DMS53 (cell line): ENCODE measurements at regions not wholly inside any gene's neighbourhood (a gene's known extent, or its start where the extent isn't known, plus 50 kb on each side); places are given as distances from the start of the nearest gene placed in this dataset.

ENCODE experiments used
- DNase-seq: peaks from one replicate; lab custom pipeline; 2025; lab: John Stamatoyannopoulos, UW

DNA sequence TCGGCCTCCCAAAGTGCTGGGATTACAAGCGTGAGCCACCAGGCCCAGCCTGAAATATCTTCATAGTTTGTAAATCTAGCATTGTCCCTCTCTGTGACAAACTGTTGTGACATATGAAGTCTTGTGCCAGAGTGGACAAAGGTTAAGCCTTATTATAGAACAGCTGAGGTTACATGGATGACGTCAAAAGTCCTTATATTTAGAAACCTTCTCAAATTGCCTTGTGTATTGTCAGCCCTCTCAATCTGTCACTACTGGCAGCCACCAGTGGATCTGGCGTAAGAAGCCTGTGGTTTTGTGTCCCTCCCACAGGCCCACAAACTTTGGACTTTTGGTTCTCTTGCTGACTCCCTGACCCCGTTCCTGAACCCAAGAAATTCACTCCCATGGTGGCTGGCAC lies 79.4 kb upstream of the CCDC112 start:
- peak; percentile 91 for DNase-seq

DNA sequence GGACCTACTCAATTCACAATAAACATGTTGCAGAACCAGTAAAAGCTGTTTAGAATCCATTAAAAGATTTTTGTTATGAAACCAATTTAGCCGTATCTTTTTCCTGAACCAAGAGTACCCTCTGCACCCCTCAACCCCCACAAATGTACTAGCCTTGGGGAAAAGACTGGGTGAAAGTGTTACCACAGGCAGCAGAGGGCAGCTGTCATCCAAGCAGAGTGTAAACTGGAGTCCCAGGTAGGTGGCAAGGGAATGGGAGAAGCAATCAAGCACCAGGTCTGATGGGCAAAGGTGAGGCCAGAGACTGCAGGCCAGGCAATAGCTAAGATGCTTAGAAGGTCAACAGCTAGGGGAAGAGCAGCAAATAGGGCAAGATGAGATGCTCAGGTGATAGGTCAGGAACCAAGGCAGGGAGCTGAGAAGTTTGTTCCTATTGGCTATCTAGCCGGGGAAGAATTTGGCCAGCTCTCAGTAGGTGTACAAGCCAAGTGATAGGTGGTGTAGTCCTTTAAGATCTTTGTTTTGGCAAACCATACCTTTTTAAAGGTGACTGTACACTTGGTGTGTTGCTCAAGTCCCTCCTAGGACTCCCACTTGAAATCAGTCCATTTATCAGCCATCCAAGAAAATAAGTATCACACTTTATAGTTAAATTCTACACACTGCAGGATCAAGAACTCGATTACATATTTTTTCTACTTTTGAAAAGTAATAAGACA lies 77.8 kb upstream of the CCDC112 start:
- peak; percentile 56 for DNase-seq

- peak; percentile 11 for DNase-seq
Observed at GRCh38 chr5:115372146-115372545, 75.7 kb upstream of the CCDC112 start.

DNA sequence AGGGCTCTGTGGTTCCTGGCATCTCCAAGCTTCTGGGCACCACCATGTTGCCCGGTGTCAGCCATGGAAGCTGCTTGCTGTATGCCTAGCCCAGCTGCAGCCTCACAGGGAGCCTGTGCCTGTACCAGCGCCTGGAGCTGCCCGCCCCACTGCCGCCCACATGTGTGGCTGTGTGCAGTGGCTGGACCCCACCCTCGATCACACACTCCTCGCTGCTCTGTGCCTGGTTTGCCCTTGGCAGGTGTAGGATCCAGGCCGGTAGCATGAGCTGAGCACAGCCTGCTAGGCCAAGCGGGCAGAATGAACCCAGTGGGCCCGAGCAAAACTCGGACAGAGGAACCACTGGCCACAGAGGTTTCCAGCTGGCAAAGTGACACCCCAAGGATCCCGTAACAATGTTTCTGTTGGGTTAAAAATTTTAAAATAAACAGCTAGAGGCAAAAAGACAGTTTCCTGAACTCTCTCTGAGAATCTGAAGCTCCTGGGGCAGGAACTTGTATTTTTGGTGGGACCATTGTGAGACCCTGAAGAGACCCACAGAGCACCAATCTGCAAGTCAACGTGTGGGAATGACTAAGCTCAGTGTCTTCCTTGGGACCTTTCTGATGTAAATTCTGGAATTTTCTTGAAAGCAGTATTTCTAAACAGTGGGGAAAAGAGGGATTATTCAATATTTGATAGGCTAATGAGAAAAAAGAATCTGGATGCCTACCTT lies 73.1 kb upstream of the CCDC112 start:
- DNase-seq, result no peak

DNA sequence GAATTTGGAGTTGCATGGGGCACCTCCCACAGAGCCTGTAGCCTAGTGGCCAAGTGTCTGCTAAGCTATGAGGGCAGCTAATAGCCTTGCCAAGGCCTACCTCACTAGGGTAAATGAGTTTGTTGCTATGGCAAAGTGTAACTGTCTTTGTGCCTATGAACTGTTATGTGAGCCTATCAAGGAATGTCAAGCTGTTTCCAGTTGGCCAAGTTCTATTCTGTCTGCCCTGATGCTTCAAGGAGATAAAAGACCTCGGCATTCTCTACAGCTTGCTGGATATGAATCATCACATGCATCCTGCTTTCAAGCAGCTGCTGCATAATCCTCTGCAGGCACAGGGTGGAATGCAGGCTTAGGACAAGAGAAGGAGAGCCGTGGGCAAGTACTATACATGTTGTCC lies 69.8 kb upstream of the CCDC112 start:
- peak; percentile 95 for DNase-seq

DNA sequence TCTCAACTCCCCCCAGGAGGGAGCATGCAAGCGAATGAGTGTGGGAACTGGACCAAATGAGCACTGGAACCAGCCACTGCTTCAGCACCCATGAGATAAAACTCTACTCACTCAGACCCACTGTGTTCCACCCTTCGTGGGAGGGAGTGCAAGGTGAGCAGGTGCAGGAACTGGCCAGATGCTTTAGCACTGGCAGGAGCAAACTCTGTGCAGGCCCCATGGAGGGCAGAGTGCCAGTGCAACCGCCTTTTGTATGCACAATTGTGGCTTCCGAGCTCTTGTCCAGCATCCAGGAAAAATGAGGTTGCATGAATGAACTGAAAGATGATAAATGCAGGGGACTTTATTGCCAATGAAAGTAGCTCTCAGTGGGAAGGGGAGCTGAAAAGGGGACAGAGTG lies 67.4 kb upstream of the CCDC112 start:
- DNase-seq, result no peak

DNA sequence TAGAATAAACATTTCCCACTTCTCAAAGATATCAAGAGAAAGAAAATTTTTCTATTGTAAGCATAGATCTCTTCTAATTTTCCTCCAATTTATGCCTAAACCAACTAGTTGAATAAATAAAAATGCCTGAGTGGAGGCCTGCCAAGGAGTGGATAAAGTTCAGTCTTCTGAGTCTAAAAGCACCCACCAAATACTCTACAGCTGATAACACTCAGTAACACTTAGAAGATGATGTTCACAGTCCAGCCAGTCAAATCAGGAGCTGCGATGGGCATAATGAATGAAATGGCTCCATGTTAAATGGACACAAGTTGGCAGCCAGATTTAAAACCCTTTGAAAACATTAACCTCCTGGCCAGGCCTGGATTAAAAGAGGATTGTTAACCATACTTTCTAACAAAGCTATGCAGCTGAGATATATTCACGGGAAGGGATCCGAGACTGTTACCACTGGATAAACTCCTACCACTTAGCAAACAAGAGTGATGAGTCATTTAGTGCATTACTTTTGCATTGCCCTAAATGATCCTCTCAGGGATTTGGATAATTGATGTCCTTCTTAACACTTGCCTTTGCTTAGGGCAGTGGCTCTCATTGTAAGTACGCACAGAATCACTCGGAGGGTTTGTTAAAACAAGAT lies 63.7 kb upstream of the CCDC112 start:
- DNase-seq, result peak; percentile 67

DNA sequence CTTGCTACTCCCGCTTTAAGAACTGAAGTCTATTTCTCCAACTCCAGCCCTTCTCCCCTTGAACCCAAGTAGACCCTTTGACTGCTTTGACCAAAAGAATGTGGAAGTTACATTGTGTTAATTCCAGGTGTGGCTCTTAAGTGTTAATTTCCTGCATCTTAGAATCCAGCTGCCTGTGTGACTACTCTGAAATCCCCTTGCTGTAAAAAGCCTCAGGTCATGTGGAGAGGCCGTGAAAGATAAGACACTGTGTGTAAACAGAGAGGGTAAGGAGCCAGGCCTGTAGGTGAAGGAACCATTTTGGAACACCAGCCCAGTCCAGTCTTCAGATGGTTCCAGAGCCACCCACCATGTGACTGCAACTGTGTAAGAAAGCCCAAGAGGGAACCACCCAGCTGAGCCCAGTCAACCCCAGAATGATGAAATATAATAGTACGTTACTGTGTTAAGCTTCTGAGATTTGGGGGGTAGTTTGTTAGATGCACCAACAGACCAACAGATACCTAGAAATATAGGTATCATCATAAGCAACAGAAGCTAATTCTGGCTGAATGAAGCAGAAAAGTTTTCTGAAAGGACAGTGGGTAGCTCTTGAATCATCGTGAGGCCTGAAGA lies 59.4 kb upstream of the CCDC112 start:
- no peak for DNase-seq

DNA sequence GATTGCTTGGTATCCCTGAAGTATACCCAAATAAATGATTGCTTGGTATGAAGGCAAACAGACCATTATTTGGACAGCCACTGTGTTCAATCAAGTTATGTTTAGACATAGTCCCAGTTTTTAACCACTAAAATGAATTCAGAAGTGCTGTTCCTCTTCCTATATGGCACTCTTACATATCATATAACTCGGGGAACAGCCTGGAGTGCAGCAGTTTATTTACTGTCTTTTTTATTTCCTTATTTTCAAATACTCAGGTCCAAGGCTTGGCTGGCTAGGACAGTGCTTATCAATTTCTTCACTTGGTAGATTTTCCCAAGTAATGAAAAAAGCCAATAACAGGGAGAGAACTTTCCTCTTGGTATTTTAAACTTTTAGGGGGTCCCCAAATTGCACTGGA lies 58.6 kb upstream of the CCDC112 start:
- no peak for DNase-seq

- DNase-seq, result peak; percentile 54
Observed at GRCh38 chr5:115354246-115354645, 57.8 kb upstream of the CCDC112 start.

- no peak for DNase-seq
Observed at GRCh38 chr5:115352571-115352970, 56.1 kb upstream of the CCDC112 start.

- DNase-seq, result peak; percentile 63
Observed at GRCh38 chr5:115351356-115352195, 55.1 kb upstream of the CCDC112 start.

GRCh38 chr5:115350894-115351293 lies 54.4 kb upstream of the CCDC112 start:
- DNase-seq, result no peak

GRCh38 chr5:115349001-115349817 lies 52.8 kb upstream of the CCDC112 start:
- DNase-seq, result peak; percentile 96

DNA sequence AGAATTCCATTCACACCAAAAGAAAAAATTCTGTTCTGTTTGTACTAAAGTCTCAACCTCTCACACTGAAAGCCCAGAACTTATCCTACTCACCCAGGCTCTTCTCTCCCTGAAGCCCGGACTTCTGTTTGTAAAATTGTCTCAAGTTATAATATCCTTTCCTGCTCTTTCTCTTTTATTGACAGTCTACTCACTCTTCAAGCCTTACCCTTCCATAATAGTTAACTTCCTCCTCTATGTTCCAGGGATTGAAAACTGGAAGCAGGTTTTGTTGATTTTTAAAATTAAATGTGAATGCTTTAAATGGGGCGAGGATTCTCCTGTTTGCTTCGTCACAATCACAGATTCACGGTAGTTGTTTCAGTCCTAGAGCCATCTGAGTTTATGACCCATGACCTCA lies 51.7 kb upstream of the CCDC112 start:
- peak; percentile 41 for DNase-seq
